SK-N-SH (cell line): ENCODE measurements at regions not wholly inside any gene's neighbourhood (a gene's known extent, or its start where the extent isn't known, plus 50 kb on each side); places are given as distances from the start of the nearest gene placed in this dataset.
"Not testable (repeated sequence)": the region's sequence is repeated elsewhere in the genome, so short reads cannot be mapped to it uniquely, and the experiment has no call there.

ENCODE experiments used
- EP300 ChIP-seq, 2 experiments: IDR thresholded peaks; 2 replicates each; pipeline versions ENCODE4 v1.4.0 to v1.6.1; 2012; ENCODE audit warnings: borderline replicate concordance in 1 of 2, low read depth in 1 of 2, low read length in 1 of 2
- EZH2phosphoT487 ChIP-seq: fragments of 200-600 bp; sonication (generic); IDR thresholded peaks from 2 replicates; pipeline ENCODE4 v1.6.1; 2017; ENCODE audit warnings: low read depth, mixed run types, mild to moderate bottlenecking, antibody characterized with exemption, moderate library complexity, borderline replicate concordance
- GABPA ChIP-seq: IDR thresholded peaks from 2 replicates; pipeline ENCODE4 v1.4.0; 2012; ENCODE audit warnings: low read depth, mild to moderate bottlenecking
- NRF1 ChIP-seq: IDR thresholded peaks from 2 replicates; pipeline ENCODE4 v1.6.1; 2012; ENCODE audit warnings: low read depth, mild to moderate bottlenecking, low read length
- PBX3 ChIP-seq: IDR thresholded peaks from 2 replicates; pipeline ENCODE4; 2012
- RFX5 ChIP-seq: IDR thresholded peaks from 2 replicates; pipeline ENCODE4 v1.6.1; 2012; ENCODE audit warnings: mild to moderate bottlenecking, improper control_type of control experiment, low read length
- SIN3A ChIP-seq: IDR thresholded peaks from 2 replicates; pipeline ENCODE4 v1.6.1; 2012; ENCODE audit warnings: low read depth, mild to moderate bottlenecking, low read length, moderate library complexity, borderline replicate concordance
- TEAD4 ChIP-seq: IDR thresholded peaks from 2 replicates; pipeline ENCODE4 v1.4.0; 2012; ENCODE audit warnings: mild to moderate bottlenecking, borderline replicate concordance; ENCODE audit not compliant: insufficient read depth
- TF ChIP-seq, protein P1 (sequence below): fragments of 200-600 bp; sonication (generic); IDR thresholded peaks from 2 replicates; pipeline ENCODE4 v1.6.1; 2017; ENCODE audit warnings: antibody characterized with exemption, mild to moderate bottlenecking, moderate library complexity
- TF ChIP-seq, protein P2 (sequence below): IDR thresholded peaks from 2 replicates; pipeline ENCODE4 v1.4.0; 2012; ENCODE audit warnings: low read depth, borderline replicate concordance

- TF ChIP-seq EP300 (IDR thresholded peaks at IDR 0.05; ENCODE audit: borderline replicate concordance in 1 of 2, low read depth in 1 of 2, low read length in 1 of 2) = 0 out of 4 replicates have a peak, but pooled peaks of 1 of the 2 experiments have one; percentile 12
- TF ChIP-seq PBX3, EZH2phosphoT487, RFX5, SIN3A, NRF1, TEAD4, GABPA: not testable (repeated sequence)
- TF ChIP-seq, protein P1, sequence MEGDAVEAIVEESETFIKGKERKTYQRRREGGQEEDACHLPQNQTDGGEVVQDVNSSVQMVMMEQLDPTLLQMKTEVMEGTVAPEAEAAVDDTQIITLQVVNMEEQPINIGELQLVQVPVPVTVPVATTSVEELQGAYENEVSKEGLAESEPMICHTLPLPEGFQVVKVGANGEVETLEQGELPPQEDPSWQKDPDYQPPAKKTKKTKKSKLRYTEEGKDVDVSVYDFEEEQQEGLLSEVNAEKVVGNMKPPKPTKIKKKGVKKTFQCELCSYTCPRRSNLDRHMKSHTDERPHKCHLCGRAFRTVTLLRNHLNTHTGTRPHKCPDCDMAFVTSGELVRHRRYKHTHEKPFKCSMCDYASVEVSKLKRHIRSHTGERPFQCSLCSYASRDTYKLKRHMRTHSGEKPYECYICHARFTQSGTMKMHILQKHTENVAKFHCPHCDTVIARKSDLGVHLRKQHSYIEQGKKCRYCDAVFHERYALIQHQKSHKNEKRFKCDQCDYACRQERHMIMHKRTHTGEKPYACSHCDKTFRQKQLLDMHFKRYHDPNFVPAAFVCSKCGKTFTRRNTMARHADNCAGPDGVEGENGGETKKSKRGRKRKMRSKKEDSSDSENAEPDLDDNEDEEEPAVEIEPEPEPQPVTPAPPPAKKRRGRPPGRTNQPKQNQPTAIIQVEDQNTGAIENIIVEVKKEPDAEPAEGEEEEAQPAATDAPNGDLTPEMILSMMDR = not testable (repeated sequence)
- TF ChIP-seq, protein P2, sequence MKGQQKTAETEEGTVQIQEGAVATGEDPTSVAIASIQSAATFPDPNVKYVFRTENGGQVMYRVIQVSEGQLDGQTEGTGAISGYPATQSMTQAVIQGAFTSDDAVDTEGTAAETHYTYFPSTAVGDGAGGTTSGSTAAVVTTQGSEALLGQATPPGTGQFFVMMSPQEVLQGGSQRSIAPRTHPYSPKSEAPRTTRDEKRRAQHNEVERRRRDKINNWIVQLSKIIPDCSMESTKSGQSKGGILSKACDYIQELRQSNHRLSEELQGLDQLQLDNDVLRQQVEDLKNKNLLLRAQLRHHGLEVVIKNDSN = not testable (repeated sequence)
These were observed 979.6 kb downstream of the LTN1 start for GRCh38 chr21:28013123-28013522.
